HG02852 (cell line): ENCODE measurements at regions not wholly inside any gene's neighbourhood (a gene's known extent, or its start where the extent isn't known, plus 50 kb on each side); places are given as distances from the start of the nearest gene placed in this dataset.
"Not testable (repeated sequence)": the region's sequence is repeated elsewhere in the genome, so short reads cannot be mapped to it uniquely, and the experiment has no call there.

ENCODE experiments used
- ATAC-seq: cut with Tn5 transposase; IDR thresholded peaks from one replicate; pipeline ENCODE4 v1.9.1; 2021; ENCODE audit warnings: mild to moderate bottlenecking, moderate library complexity; ENCODE audit not compliant: unreplicated experiment

DNA sequence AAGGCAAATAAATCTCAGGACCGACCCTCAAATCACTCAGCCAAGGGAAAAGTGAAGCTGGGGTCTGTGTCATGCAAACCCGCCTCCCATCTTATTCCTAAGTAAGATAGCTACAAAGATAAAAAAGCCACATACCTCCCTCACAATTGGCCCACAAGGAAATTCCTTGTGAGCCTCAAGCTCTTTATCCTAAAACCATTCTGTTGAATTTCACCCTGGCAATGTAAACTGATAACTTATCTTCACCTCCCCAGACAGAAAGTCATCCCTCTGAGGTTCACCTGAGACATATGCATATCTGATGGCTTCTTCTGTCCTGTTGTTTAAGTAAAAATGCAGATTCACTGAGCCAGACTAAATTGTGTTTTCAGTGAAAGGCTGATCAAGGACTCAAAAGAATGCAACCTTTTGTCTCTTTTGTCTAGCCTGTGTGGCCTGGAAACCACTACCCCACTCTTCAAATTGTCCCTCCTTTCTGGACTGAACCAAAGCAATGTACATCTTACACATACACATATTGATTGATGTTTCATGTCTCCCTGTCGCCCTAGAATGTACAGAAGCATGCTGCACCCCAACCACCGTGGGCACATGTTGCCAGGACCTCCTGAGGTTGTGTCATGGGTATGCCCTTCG, 91.3 kb downstream of the MFAP3L start:
- no peak for ATAC-seq

DNA sequence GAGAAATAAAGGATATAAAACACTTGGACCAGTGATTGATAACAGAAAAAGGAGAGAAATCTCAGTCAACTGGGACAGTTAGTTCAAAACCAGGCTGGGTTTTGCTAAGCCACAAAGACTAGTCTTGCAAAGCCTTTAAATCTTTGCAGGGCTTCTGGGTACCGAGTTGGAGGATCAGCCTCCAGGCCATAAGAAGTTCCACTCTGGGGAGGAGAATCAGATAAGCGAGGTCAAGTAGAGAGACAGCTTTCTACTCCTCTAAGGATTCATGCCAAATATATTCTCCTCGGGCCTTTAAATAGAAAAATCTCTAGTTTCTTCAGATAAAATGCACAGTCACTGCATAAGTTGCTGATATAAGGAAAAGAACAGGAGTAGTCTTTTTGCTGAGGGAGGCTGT, 92.7 kb downstream of the MFAP3L start:
- ATAC-seq: no peak

DNA sequence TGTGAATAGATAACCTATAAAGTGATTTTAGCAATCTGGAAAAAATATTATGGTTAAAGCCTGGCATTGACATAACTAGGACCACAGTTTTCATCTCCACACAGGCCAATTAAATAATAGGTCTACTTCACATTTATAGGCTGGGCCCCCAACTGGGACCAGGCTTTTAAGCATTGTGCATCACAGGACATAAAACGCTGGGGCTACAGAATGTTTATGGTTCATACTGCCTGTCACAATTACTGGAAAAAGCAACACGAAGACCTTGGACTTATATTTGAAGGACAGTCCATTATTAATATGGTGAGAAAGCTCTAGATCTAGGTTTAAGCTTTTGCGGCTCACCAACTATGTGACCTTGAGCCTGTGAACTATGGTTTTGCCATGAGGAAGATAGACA, 94.2 kb downstream of the MFAP3L start:
- ATAC-seq: no peak

DNA sequence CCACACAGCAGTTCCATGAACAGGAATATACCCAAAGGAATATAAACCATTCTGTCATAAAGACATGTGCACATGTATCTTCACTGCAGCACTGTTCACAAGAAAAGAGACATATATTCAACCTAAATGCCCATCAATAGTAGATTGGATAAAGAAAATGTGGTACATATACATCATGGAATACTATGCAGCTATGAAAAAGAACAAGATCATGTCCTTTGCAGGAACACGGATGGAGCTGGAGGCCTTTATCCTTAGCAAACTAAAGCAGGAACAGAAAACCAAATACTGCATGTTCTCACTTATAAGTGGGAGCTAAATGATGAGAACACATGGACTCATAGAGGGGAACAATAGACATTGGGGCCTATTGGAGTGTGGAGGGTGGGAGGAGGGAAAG, 95.4 kb downstream of the MFAP3L start:
- not testable (repeated sequence) for ATAC-seq

DNA sequence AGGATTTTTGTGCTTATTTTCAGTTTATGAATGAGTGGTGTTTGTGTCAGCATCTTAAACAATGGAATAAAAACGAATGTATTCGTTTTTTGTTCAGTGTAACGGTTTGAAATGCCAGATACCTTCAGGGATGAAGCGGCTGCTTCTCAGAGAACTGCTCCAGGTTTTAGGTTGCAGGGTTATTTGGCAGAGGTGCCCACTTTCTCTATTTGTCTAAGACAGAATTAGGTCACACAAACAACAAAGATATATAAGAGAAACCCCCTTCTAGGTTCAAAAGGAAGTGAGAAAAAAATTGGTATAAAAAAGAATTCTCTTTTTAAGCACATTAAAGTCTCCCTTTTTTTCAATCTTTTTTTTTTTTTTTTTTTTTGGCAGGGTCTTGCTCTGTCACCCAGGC, 98.9 kb downstream of the MFAP3L start:
- ATAC-seq: no peak

DNA sequence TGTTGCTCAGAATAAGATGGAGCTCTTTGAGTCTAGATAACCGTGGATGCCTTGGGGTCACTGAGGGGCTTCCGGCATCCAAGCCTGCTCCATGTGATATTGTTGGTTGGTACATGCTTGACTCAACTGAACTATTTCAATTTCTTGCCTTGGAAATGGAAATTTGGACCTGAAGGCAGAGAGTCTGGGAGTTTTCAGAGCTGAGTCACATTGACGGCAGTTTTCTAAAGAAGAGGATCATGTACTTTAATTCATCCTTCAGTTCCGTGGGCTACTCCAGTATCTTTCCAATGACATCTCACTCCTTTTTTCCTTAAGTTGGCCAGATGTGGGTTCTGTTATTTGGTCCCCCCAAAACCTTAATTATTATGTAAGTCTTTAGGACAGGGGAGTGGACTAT, 100.5 kb downstream of the MFAP3L start:
- ATAC-seq: no peak

DNA sequence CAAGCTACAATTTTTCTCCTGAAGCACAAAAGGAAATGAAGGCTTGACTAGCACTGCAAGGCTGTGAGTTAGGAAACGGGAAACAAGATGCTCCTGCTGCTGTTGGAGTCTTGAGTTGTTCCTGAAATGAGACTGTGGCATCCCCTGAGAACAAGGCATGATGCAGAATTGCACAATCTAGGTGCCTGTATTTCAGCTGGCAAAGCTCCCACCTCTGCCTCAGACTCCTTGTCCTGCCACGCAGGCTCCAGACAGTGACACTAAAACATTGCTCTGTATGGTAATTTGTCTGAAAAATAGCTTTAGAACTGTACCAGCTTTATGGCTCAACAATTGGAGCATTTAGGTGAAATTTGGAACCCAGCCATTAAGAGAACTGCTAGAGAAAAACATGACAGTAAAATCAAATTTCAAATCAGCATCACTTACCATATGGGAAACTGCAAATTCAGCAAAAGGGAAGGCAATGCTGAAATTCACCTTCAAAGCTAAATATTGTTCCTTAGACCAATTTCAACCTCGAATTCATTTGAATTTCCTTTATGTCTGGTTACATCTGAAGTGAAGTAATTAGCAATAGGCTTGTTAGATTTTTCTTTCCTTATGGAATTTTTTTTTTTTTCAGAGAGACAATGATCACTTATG, 103.4 kb downstream of the MFAP3L start:
- no peak for ATAC-seq

DNA sequence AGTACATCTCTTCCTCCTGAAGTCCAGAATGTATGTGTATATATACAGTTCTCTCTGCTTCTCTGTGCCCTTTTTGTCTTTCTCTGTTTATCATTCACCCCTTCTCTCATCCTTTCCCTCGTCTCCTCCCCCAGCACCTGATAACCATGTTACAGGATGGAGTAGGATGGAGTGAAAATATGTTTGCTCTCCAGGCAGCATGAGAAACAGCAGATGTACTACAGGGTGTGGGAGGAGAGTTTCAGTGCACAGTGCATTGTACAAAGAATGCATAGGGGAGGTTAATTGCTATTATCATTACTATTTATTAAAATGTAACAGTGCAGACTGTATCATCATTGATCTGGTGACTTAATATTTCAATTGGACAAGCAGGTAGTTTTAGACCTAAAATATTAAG, 104.5 kb downstream of the MFAP3L start:
- no peak for ATAC-seq

DNA sequence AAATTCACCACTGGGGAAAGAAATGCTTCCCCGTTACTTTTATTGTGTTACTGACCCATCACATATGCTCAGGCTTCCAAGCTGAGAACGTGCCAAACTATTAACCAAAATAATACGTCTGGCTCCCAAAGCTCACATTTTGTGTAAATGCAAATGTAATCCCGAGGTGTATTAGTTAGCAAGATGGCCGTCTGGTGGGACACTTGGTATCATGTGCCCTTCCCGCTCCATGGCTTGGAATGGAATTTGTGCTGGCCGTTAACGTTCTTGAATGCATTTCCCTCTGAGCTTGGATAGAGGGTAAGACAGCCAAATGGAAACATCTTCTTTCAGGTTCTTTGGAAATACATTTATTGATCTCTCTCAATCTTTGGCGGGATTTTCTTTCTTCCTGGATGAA, 105.0 kb downstream of the MFAP3L start:
- ATAC-seq: no peak

DNA sequence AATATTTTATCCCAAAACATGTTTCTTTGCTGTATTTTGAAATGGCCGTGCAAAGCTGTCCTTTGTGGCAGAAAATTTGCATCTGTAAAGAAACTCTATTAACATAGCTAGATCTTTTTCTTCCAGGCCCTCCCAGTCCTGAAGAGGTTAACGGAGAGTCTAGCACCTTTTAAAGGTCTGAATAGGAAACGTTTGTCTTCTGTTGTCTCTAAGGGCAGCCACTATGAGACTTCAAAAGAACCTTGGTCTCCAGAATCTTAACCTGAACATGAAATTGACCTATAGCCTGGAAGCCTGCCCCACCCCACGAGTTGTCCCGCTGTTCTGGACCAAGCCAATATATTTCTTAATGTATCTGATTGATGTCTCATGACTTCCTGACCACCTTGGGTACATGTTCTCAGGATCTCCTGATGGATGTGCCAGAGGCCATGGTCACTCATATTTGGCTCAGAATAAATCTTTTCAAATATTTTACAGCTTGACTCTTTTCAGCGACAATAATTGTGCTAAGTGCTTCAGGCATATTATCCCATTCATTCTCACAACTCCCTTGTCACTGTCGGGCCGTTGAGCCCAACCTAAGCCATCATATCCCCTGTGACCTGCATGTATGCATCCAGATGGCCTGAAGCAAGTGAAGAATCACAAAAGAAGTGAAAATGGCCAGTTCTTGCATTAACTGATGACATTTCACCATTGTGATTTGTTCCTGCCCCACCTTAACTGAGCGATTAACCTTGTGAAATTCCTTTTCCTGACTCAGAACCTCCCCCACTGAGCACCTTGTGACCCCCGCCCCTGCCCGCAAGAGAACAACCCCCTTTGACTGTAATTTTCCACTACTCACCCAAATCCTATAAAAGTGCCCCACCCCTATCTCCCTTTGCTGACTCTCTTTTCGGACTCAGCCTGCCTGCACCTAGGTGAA, 106.7 kb downstream of the MFAP3L start:
- not testable (repeated sequence) for ATAC-seq

DNA sequence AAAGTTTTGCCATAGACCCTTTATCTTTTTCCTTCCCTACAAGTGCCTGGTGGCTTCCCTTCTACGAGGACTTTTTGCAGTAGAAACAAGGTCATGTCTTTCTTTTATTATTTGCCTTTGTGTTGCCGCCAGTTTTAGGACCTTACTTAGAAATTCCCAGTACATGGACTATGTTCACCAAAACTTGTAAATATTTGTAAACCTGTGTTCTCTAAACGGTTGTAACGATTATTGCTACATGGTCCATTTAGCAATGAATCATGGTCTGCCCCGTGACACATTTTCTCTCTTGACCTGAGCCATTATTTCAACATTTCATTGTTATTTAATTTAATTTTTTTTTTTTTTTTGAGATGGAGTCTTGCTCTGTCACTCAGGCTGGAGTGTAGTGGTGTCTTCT, 110.7 kb downstream of the MFAP3L start:
- no peak for ATAC-seq

DNA sequence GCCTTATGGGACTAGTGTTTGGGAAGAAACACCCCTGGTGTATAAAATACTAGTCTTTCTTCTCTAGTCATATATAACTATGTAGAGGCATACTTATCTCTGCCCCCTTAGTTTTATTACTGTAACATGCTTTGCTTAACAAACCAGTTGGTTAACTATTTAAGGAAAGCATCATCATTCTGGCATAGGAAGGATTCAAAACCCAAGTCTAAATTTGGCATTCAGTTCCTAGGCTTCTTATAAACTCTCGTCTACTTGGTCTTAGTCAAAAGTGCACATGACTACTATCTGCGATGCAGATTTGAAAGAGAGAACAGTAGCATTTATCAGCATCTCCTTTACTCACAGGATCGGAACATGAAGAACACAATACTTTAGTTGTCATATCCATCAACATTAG, 111.3 kb downstream of the MFAP3L start:
- no peak for ATAC-seq

DNA sequence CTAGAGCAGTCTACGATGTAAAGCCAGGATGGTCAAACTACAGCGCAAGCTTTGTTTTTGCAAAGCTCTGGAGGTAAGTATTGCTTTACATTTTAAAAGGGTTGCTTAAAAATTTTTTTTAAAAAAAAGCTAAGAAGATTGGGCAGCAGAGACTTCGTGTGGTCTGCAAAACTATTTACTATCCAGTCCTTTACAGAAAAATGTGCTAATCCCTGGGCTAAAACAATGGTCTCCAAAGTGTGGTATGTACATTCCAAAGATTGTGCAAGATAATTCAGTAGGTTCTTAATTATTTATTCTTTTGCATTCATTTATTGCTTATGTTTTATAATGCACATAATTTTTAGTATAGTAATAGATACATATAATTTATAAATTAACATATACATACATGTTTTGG, 113.2 kb downstream of the MFAP3L start:
- ATAC-seq: no peak

DNA sequence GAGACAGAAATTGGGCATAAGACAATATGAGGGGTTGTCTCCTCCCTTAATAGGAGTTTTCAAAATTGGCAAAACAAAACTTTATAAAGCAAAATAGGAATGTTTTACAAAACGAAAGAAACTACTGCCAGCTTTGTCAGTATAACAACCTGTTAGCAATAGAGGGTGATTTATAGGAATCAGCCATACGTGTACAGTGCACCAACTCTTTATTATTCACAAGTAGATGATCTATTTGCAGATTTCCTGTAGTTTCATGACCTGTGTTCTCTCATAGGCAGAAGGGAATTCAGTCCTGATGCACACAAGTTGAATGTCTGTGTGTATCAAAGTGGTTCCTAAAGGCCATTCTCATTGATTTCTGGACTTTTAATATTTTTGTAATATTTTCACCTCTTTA, 116.3 kb downstream of the MFAP3L start:
- ATAC-seq: no peak

DNA sequence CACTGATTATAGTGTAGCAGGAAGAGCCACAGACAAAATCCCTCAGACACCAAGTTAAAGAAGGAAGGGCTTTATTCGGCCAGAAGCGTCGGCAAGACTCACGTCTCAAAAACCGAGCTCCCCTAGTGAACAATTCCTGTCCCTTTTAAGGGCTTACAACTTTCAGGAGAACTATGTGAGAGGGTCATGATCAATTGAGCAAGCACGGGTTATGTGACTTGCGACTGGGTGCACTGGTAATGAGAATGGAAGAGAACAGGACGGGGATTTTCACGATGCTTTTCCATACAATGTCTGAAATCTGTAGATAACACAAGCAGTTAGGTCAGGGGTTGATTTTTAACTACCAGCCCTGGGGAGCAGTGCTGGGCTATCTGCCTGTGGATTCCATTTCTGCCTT, 116.7 kb downstream of the MFAP3L start:
- ATAC-seq: no peak

DNA sequence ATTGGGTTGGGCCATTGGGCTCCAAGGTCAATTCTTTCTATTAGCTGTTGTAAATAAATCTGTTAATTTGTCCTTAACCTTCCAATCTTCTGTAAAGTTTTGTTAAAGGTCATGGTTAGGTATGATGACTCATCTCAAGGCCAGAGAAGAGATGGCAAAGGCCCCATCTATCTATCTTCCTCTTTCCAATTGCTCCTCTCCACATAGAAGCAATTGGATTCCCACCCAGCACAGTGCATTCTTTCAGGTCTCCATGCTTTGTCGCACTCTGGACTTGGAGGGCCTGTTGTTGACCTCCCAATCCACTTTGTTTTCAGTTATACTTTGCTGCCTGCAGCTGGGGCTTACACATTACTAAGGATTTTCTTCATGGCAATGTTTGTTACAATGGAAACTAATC, 118.5 kb downstream of the MFAP3L start:
- no peak for ATAC-seq

DNA sequence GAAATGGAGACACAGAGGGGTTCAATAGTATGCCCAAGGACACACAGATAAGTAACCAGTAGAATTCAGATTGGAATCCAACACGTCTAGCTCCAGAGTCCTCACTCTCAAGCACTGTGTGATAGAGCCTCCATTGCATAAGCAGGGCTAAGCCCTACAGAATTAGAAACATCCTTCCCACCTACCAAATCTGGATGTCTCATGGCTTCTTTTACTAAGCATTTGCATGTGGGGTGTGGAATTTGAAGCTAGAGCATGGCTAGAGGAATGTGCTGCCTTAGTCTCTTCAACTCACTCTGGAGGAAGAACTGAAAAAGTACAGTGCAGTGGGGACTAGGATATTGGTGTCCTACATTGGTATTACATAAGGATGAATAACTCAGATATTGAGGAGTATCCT, 119.4 kb downstream of the MFAP3L start:
- ATAC-seq: no peak

DNA sequence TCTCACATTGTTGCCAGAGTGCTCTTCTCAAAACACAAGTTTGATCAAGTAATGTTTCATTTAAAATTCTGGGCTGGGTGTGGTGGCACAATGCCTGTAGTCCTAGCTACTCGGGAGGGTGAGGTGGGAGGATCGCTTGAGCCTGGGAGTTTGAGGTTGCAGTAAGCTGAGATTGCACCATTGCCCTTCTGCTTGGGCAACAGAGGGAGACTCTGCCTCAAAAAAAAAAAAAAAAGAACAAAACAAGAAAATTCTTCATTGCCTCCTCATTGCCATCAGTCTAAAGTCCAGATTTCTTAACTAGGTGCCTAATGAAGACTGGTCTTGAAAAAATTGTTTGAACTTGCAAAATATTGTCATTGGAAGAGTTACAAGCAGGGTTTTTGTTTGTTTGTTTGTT, 120.1 kb downstream of the MFAP3L start:
- ATAC-seq: no peak

DNA sequence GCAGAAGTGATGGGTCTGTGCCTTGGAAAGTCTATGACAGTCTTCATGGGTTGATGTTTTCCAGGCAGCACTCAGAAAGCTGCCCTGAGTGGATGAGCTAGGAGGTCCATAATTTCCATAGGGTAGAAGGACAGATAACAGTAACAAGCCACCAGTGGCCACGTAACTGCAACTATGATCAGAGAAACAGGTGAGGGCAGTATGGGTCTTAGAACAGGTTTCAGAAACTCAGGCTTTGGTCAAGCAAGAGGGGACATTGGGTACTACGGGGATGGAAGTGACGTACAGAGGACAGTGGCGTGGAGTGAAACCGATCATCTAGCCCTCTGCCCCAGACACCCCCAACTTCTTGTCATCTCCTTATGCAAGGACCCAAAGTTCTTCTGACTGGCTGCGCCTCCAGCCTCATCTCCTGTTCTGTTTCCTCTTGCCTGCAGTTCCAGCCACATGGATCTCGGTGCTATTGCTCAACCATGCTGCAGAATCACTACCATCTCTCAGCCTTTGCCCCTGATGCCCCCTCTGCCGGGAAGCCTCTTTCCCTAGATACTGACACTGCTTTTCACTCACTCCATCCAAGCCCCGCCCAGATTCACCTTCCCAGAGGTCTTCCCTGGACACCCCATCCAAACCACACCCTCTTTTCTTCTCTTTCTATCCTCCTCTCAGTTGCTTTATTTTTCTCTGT, 123.4 kb downstream of the MFAP3L start:
- no peak for ATAC-seq

DNA sequence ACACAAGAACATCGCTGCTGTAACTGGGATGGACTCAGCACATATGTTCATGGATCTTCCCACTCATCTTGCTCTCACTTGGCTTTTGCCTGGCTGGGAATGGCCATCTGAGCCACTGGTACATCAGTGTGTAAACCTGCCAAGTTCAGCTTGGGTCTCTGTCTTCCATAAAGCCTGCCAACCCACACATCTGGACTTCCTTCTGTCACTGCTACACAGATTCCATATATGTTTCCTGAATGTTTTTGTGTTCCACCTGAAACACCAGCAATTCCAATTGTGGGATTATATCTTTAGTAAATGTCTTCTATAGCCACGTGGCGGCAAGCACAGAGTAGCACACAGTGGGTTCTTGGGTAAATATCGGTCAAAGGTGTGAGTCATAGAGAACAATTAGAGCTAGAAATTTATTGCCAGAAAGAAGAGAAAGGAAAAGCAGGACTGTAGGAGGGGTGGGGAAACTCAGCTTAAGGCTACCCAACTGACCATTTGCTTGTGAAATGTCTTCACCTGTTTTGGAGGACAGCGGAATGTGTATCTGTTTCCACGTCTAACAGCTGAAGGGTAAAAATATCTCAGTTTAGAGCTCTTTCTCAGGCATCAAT, 125.9 kb downstream of the MFAP3L start:
- ATAC-seq: no peak

DNA sequence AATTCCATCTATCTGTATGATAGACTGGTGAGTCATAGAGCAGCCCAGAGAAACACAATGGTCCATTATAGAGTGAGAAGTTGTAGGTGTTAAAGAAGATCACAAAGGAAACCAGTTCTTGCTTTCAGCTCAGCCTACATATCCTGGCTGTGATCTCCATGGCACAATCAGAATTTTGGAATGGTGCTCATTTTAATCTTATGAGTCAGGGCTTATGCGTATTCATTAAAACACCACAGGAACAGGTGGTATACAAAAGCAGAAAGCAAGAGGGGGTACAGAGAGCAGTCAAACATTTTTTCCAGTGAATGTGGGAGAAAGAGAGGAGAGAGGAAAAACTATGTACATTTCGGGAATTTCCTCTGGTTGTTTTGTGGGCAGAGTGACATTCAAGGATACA, 126.9 kb downstream of the MFAP3L start:
- no peak for ATAC-seq
